Activated CD4-positive, CD25-positive, alpha-beta regulatory T cell (primary cell): ENCODE measurements at regions not wholly inside any gene's neighbourhood (a gene's known extent, or its start where the extent isn't known, plus 50 kb on each side); places are given as distances from the start of the nearest gene placed in this dataset.
"Not testable (repeated sequence)": the region's sequence is repeated elsewhere in the genome, so short reads cannot be mapped to it uniquely, and the experiment has no call there.

Experiments
- DNase-seq, 4 experiments: peaks; one replicate each; lab custom pipeline; 2025; lab: John Stamatoyannopoulos, UW

DNA sequence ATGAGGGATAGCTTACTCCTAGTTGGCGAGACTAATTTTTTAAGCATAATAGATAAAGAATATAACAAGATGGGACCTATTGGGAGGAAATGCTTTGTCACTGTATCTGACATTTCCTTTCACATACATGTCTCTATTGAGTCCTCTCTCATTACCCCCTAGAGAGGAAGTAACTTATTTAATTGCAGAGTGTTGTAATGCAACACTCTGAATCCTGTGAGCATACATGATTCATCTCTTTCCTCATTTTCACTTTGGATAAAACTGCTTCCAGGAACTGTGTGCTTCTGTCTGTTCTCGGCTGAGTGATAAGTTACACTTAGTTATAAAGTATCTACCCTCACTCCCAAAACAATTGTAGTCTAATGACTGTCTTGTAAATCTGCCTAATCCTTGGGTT, 266.1 kb upstream of the ANXA10 start:
- no peak for DNase-seq

DNA sequence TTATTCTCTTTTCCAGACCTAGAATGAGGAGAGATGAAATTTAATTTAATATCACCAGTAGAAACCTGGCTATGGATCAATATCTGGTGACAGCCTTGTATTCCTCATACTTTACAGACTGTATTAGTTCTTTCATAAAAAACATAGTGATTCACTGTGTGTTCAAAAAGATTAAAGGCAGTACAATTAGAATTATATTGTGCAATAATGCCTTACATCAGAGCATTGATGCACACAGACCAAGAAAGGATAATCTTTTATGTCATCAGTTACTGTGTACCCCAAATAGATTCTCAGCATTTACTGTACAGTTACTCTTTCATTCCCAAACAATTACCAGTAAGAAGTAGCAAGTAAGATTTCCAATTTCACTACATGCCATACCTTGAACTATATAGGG, 260.5 kb upstream of the ANXA10 start:
- DNase-seq, result no peak

DNA sequence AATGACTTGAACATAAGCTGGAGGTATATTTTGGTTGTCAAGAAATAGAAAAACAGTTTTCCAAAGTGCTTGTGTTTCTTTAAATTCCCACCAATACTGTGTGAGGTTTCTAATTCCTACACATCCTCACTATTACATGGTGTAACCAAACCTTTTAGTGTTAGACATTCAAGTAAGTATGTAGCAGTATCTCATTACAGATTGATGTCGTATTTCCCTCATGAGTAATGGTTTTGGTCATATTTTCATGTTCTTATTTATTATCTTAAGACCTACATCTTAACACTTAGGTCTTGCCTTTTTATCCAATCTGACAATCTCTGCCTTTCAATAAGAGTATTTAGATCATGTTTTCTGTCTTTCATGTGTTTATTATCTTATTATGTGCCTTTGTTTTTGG, 253.7 kb upstream of the ANXA10 start:
- DNase-seq, result no peak

DNA sequence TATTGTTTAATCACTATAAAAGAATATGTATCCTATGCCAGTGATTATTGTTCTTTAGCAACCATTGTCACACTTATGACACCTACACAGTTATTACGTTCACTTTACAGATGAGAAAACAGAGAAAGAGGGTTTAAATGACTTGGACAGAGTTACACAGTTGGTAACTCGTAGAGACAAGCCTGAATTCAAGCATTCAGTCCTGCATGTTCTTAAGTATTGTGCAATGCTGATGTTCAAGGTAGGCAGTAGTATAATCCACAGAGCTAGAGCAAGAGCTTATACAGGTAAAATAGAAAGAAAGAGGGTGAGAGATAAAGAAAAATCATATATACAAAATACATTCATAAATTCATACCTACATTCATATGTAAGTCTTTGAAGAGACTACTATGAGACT, 249.8 kb upstream of the ANXA10 start:
- no peak for DNase-seq

DNA sequence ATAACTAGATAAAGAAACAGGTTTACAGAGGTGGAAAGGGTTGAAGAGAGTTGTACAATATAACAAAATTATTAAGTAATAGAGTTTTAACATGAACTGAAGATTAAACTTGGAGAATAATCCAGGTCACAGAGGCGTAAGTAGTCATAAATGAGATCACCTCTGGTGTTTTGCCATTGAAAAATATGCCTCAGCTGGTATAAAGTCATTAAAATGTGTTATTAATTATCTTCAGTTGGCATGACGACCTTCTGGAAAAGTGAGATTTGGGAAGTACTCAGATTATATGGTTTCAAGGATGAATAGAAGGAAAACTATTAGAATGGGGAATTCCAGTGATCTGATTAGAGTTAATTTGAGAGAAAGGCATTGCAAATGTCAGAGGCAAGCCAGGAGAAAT, 237.5 kb upstream of the ANXA10 start:
- no peak for DNase-seq

DNA sequence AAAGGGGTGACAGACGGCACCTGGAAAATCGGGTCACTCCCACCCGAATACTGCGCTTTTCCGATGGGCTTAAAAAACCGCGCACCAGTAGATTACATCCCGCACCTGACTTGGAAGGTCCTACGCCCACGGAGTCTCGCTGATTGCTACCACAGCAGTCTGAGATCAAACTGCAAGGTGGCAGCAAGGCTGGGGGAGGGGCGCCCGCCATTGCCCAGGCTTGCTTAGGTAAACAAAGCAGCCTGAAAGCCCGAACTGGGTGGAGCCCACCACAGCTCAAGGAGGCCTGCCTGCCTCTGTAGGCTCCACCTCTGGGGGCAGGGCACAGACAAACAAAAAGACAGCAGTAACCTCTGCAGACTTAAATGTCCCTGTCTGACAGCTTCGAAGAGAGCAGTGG, 234.2 kb upstream of the ANXA10 start:
- DNase-seq, result not testable (repeated sequence)

DNA sequence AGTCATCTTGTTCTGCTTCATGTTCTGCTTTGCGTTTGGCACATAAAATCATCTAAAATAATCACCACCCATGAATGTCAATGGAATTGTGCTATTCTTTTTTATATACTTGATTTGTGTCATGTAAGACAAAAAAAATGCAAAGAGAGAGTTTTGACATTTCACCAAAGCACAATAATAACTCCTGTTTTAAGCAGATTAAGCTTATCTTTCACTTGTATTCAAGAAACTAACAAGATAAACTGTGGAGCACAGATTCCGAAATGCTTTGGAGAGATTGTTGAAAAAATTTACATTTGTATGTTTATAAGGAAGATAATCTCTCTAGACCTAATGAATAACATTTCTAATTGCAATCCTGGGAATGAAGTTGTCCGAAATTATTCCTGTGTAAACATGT, 225.1 kb upstream of the ANXA10 start:
- no peak for DNase-seq

DNA sequence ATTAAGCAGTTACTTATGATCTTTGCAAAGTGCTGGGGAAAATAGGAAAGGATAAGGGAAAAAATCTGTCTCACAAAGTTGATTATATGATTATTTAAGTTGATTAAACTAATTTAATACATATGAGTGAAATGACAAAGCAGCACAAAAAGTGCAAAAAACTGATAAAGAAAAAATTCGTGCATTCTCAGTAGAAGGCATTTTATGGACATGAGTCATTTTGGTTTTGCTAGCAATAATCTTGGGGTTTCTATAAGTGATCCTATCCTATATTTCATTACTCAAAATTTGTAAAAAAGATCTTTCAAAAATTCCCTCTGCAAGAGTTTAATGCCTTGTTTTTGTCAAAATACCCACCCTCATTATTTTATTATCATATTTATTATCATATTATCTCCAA, 224.2 kb upstream of the ANXA10 start:
- DNase-seq, result no peak

DNA sequence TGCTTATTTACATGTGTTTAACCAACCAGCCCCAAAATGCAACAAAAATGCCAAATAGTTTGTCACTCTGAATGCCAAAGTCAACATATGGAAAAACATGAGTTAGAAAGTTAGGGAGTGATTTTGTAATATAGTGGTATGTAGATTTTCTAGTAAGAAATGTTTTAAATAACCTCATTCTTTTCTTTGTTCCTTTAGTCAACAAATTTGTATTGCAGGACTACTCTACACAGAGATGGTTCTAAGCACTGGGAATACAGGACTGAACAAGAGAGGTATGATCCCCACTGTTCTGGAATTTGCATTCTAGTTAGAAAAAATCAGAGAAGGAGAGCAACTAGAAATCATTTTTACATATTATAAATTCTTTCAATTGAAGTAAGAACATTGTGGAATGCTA, 218.8 kb upstream of the ANXA10 start:
- DNase-seq, result no peak

DNA sequence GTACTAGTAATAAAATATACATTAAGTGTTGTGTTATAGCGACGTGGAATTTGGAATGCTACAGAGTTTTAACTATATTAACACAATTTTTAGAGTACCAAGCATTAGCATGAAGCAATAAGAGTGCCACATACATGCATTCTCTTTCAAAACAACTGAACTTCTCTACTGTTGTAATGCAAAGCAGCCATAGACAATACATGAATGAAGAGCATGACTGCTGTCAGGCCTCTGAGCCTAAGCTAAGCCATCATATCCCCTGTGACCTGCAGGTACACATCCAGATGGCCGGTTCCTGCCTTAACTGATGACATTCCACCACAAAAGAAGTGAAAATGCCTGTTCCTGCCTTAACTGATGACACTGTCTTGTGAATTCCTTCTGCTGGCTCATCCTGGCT, 216.2 kb upstream of the ANXA10 start:
- DNase-seq, result not testable (repeated sequence)

DNA sequence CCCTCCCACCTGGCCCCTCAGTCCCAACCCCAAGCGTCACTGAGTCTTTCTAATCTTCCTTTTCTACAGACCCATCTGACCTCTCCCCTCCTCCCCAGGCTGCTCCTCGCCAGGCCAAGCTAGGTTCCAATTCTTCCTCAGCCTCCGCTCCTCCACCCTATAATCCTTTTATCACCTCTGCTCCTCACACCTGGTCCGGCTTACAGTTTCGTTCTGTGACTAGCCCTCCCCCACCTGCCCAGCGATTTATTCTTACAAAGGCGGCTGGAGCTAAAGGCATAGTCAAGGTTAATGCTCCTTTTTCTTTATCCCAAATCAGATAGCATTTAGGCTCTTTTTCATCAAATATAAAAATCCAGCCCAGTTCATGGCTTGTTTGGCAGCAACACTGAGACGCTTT, 214.5 kb upstream of the ANXA10 start:
- not testable (repeated sequence) for DNase-seq

DNA sequence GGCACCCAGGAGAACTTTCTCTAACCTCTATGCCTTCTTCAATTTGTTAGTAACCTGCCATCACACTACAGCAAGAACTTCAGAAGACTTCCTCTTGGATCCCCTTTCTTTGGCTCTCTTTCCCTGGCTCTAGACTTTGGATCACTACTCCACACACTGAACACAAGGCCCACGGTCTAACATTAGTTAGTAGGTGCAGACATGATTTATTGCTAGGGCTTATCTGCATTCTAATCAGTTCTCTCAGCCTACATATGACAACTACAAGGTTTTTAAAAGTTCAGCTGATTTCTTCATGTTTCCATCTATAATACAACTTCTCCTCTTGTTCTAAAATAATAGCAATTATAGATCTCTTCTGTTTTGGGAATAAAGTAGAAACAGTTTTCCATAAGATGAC, 209.1 kb upstream of the ANXA10 start:
- DNase-seq, result no peak

DNA sequence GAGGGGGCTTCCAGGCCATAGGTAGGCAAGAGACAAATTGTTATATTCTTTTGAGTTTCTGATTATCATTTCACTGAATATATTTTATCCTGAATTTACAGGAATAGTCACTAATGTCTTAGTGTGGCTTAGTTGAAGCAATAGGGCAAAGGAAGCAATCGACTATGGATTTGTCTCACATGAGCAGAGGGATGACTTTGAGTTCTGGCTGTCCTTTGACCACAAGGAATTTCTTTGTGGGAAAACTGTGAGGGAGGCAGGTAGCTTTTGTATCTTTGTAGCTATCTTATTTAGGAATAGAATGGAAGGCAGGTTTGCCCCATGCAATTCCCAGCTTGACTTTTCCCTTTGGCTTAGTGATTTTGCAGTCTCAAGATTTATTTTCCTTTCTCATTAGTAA, 207.3 kb upstream of the ANXA10 start:
- DNase-seq, result no peak

DNA sequence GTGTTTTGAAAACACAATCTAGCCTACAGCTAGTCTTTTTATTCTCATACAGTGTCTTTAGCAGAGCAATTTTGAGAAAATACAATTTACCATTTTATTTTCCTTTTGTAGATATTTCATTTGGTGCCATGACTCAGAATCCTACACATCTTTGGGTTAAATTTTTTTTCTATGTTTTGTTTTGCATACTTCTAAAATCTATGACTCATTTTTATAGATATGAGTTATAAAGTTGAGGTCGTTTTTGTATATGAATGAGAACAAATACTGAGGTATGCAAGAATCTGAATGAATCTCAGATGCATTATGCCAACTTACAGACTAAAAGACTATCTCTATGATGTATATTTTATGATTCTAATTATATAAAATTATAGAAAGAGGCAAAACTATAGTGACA, 206.5 kb upstream of the ANXA10 start:
- no peak for DNase-seq

DNA sequence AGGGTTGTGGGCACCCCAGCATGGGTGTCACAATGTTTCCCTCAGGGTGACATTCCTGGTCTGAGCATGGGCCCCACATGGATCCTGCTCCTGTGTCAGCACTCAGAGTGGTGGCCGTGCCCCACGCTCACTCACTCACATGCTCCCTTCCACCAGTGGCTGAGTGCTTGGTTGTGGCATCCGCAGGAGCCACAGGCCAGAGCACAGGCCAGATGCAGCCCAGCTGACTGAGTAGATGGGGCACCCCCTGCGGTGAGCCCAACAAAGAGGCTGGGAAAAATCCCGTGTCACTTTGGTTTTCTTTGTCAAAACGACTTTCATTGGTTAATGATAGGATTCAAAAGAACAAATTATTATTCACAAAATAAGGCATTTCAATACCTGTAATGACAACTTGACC, 204.6 kb upstream of the ANXA10 start:
- no peak for DNase-seq

DNA sequence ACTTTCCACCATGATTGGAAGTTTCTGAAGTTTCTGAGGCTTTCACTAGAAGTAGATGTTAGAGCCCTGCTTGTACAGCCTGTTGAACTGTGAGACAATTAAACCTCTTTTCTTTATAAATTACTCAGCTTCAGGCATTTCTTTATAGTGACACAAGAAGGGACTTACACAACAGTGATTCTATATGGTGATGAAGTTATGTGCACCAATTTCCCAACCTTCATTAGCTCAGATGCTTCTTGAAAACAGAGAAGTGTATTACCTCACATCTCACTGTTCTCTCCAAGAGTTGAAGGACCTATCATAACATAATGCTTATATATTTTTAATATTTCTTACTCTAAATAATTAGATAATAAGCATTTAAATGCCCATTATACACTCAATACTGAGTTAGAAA, 202.1 kb upstream of the ANXA10 start:
- DNase-seq, result no peak

DNA sequence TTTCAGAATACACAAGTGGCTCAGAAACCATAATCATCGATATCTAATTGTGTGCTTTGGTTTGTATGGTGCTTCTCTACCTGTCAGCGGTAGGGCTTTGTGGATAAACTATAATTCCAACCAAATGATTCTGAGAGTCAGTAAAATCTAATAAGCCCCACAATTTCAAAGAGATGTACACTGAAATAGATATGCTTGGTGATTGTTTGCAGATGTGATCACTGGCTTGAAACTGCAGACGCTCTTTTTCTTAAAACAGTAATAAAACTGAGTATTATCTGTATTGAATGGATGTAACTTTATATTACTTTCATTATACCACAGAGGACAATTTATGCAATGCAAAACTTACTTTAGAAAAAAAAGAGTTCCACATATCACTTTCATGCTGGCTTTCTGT, 198.8 kb upstream of the ANXA10 start:
- no peak for DNase-seq

DNA sequence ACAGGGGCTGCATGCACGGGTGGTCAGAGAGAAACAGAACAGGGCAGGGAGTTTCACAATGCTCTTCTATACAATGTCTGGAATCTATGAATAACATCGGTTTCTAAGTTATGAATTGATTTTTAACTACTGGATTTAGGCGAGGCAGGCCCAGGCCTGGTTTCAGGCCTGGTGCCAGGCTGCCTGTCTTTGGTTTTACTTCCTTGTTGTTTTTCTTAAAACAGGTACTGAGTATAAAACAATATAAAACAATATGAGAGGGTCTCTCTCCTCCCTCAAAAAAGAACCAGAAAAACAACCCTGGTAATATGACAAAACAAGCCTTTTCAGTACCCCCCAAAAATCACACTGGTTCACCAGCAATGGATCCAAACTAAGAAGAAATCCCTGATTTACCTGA, 196.1 kb upstream of the ANXA10 start:
- not testable (repeated sequence) for DNase-seq

DNA sequence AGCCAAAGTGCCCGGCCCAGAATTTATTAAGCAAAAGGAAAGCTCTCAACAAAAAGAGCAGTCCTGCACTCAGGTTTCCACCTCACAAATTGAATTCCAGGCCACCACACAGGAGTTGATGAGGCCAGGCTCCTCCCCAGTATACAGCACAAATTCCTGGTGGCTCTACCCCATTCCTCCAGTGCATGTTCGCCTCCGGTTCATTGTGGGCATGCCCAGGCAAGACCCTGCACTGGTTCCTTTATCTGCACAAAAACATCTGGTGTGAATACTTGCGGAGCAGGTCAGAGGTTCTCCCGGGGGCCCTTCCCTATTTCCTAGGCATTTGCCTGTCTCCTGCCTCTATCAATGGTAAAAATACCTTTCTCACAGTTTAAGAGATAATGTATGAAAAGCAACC, 195.2 kb upstream of the ANXA10 start:
- no peak for DNase-seq

DNA sequence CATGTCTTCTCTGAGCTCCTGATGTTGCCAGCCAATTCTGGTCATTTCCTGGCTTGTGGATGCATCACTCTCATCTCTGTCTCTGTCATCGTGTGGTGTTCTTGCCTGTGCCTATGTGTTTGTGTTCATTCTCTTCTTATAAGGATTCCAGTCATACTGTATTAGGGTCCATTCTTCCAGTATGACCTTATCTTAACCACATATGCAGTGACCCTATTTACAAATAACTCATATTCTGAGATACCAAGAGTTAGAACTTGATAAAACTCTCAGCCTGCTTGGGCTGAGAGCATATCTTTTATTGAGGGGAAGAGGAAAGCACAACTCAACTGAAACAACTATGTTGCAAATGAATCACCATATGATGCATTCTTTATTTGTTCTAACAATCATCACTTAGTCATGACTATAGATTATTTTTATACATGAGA, 189.0 kb upstream of the ANXA10 start:
- DNase-seq, result no peak

DNA sequence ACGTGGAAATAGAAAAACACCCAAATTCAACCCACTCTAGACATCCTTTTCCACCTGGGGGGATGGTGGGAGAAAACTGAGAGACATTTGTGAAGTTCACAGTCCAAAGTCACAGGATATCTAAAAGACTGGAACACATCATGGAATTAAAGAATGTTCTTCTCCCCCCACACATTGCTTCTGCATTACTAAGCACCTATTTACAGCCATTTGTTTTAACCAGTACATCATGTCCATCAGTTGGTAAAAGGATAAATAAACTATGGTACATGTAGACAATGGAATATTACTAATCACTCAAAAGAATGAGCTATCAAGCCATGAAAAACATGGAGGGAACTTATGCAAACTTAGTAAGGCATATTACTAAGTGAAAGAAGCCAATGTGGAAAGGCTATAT, 185.5 kb upstream of the ANXA10 start:
- DNase-seq, result no peak

DNA sequence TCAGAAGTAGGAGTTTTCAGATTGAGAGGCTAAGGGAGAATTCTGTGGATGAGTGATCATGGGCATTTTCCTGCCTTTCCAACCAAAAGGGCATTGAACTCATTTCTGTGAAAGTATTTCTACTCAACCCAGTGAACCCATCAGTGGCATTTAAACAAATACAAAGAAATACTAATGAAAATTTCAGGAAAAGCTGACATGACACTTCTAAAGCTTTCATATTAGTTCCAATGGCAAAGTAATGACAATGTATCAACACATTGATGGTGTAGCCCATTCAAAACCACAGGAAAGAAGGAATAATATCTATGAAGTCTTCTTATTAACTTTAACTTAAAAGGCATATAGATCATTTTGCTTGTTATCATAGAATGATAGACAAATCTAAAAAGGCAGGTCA, 183.5 kb upstream of the ANXA10 start:
- DNase-seq, result no peak

DNA sequence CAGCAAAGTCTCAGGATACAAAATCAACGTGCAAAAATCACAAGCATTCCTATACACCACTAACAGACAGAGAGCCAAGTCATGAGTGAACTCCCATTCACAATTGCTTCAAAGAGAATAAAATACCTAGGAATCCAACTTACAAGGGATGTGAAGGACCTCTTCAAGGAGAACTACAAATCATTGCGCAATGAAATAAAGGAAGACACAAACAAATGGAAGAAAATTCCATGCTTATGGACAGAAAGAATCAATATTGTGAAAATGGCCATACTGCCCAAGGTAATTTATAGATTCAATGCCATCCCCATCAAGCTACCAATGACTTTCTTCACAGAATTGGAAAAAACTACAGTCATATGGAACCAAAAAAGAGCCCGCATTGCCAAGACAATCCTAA, 179.8 kb upstream of the ANXA10 start:
- DNase-seq, result not testable (repeated sequence)

DNA sequence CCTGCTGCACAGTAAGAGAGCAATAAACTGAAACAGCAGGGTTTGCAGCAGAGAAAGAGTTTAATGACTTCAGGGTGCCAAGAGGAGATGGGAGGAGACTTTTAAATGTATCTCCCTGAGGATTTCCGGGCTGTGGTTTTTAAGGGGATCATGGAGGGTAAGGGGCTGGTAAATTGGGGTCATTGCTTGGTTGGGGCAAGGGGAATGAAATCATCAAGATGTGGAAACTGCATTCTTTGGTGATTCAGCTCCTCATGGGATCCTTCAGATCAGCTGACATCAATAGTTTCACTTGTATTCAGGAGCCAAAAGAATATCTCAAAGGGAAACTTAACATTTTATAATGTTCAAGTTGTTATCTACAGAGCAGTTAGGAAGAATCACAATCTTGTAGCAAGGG, 174.3 kb upstream of the ANXA10 start:
- DNase-seq, result no peak

DNA sequence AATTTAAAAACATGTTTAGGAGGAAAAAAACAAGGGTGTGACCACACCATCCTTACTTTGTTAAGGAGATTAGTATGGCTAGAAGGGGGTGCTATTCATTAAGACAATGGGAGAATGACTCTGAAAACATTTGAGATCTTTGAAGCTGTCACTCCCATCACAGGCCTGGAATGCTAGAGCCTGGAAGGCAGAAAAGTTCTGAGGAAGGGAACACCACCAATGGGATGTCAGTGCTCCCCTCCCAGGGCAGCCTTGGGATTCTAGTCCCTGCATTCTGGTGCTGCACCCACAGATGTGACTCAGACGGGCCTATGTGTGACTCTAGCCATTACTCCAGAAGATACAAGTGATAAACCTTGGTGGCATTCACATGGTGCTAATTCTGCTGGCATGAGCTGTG, 162.2 kb upstream of the ANXA10 start:
- DNase-seq, result no peak
